Loucy (cell line): ENCODE measurements at regions not wholly inside any gene's neighbourhood (a gene's known extent, or its start where the extent isn't known, plus 50 kb on each side); places are given as distances from the start of the nearest gene placed in this dataset.

Experiments
- H2AFZ ChIP-seq: fragments of 200-600 bp; sonication (generic); 2 replicates; pipeline ENCODE4 v1.6.0; 2016; ENCODE audit warnings: antibody characterized with exemption, mild to moderate bottlenecking, low read length, moderate library complexity
- H3F3A ChIP-seq: fragments of 200-600 bp; 2 replicates; pipeline ENCODE4 v1.6.0; 2016; ENCODE audit warnings: antibody characterized with exemption, low read depth, mild to moderate bottlenecking
- H3K27me3 ChIP-seq: fragments of 200-600 bp; sonication (generic); 2 replicates; pipeline ENCODE4 v1.6.1; 2014; ENCODE audit warnings: low read length, mild to moderate bottlenecking; ENCODE audit not compliant: insufficient read depth, poor library complexity, severe bottlenecking
- H3K36me3 ChIP-seq: fragments of 200-600 bp; sonication (generic); 2 replicates; pipeline ENCODE4 v1.6.1; 2016; ENCODE audit warnings: low read length; ENCODE audit not compliant: insufficient read depth
- H3K4me1 ChIP-seq: fragments of 200-600 bp; sonication (generic); 2 replicates; pipeline ENCODE4 v1.5.1; 2014; ENCODE audit warnings: low read length, mild to moderate bottlenecking; ENCODE audit not compliant: insufficient read depth, poor library complexity, severe bottlenecking
- H3K4me2 ChIP-seq: fragments of 200-600 bp; sonication (generic); 2 replicates; pipeline ENCODE4 v1.6.0; 2014; ENCODE audit warnings: antibody characterized with exemption, low read length, low read depth, mild to moderate bottlenecking; ENCODE audit not compliant: poor library complexity, severe bottlenecking
- H3K4me3 ChIP-seq: fragments of 200-600 bp; sonication (generic); 2 replicates; pipeline ENCODE4 v1.5.1; 2014; ENCODE audit warnings: low read length, mild to moderate bottlenecking, mixed read lengths; ENCODE audit not compliant: poor library complexity, severe bottlenecking
- H3K79me2 ChIP-seq: fragments of 200-600 bp; sonication (generic); 2 replicates; pipeline ENCODE4 v1.6.1; 2014; ENCODE audit warnings: low read length; ENCODE audit not compliant: insufficient read depth
- H3K9ac ChIP-seq: fragments of 200-600 bp; sonication (generic); 2 replicates; pipeline ENCODE4 v1.6.0; 2014; ENCODE audit warnings: mild to moderate bottlenecking, low read depth, low read length, moderate library complexity; ENCODE audit not compliant: poor library complexity, severe bottlenecking
- H3K9me2 ChIP-seq: fragments of 200-600 bp; sonication (generic); replicated peaks from 2 replicates; pipeline ENCODE4 v1.6.1; 2016; ENCODE audit warnings: low read depth, low read length, mixed read lengths
- H3K9me3 ChIP-seq: fragments of 200-600 bp; sonication (generic); 2 replicates; pipeline ENCODE4 v1.6.1; 2014; ENCODE audit warnings: mild to moderate bottlenecking, antibody characterized with exemption, low read length, low read depth; ENCODE audit not compliant: insufficient read depth
- H4K20me1 ChIP-seq: fragments of 200-600 bp; sonication (generic); 2 replicates; pipeline ENCODE4 v1.6.0; 2014; ENCODE audit warnings: antibody characterized with exemption, low read length, mild to moderate bottlenecking; ENCODE audit not compliant: insufficient read depth, poor library complexity, severe bottlenecking
- EZH2phosphoT487 ChIP-seq: fragments of 200-600 bp; IDR thresholded peaks from 2 replicates; pipeline ENCODE4 v1.6.1; 2018; ENCODE audit warnings: antibody characterized with exemption, mild to moderate bottlenecking, moderate library complexity, borderline replicate concordance
- TF ChIP-seq, protein P1 (sequence below): fragments of 200-600 bp; sonication (generic); conservative IDR thresholded peaks from 2 replicates; pipeline ENCODE4 v1.5.1; 2014; ENCODE audit warnings: mild to moderate bottlenecking, antibody characterized with exemption, low read length

DNA sequence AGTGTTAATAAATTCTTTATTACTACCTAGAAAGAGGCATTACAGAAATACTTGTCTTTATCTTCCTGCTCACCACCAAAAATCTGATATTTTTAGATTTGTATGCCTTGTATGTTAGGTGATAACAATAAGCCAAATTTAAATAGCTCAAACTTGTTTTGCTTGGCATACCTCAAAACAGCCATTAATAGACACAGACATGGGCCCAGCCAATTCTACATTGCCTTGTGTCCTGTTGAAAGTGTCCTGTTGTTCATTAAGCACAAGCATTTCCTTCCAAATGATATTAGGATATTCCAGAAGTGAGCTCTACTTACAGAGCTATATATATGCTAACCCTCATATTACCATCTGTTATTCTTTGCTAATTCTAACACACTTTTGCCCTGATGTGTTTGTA is 438.6 kb upstream of the ZNF385D start:
- no peaks in the 10 kb centered on the region for H3F3A ChIP-seq
- no peak overlapping the region for H3K4me2 ChIP-seq
- H4K20me1 ChIP-seq: no peaks in the 10 kb centered on the region
- no peak overlapping the region for H2AFZ ChIP-seq
- no peaks in the 10 kb centered on the region for H3K27me3 ChIP-seq
- no peak overlapping the region for H3K4me3 ChIP-seq
- no peak for TF ChIP-seq EZH2phosphoT487
- TF ChIP-seq, protein P1, sequence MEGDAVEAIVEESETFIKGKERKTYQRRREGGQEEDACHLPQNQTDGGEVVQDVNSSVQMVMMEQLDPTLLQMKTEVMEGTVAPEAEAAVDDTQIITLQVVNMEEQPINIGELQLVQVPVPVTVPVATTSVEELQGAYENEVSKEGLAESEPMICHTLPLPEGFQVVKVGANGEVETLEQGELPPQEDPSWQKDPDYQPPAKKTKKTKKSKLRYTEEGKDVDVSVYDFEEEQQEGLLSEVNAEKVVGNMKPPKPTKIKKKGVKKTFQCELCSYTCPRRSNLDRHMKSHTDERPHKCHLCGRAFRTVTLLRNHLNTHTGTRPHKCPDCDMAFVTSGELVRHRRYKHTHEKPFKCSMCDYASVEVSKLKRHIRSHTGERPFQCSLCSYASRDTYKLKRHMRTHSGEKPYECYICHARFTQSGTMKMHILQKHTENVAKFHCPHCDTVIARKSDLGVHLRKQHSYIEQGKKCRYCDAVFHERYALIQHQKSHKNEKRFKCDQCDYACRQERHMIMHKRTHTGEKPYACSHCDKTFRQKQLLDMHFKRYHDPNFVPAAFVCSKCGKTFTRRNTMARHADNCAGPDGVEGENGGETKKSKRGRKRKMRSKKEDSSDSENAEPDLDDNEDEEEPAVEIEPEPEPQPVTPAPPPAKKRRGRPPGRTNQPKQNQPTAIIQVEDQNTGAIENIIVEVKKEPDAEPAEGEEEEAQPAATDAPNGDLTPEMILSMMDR: no peak
- no peaks in the 10 kb centered on the region for H3K36me3 ChIP-seq
- no peaks in the 10 kb centered on the region for H3K9me3 ChIP-seq
- no peaks in the 10 kb centered on the region for H3K4me1 ChIP-seq
- H3K9me2 ChIP-seq: no peaks in the 10 kb centered on the region
- H3K9ac ChIP-seq: no peak overlapping the region
- H3K79me2 ChIP-seq: no peaks in the 10 kb centered on the region

DNA sequence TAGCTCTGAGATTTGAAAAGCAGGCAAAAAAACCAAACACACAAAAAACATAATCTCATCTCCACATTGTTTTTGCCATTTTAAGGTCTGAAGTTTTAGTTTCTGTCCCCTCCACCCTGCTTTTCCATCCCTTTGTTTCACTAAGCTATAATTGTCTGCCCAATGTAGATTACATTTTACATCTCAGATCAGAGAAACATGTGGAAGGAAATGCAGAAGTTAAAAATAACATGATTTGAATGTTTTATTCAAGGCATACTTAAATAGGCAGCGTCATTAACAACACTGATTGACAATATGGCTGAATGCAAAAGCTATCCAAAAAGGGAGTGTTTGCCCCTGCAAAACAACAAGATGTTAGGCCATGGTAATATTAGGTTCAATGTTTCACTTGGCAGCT is 448.1 kb upstream of the ZNF385D start:
- Histone ChIP-seq H3K4me3 (no peak overlapping the region), H3K9me2 (no peaks in the 10 kb centered on the region), H3K4me2 (no peak overlapping the region), H3K9ac (no peak overlapping the region), H3K4me1 (peaks cover 10% of the 10 kb centered on the region), H4K20me1 (no peaks in the 10 kb centered on the region), H3K9me3 (no peaks in the 10 kb centered on the region), H3K79me2 (no peaks in the 10 kb centered on the region), H3K27me3 (no peaks in the 10 kb centered on the region), H3F3A (no peaks in the 10 kb centered on the region), H2AFZ (peak overlapping the region; percentile 2; the same call in 1 of the 2 replicates), H3K36me3 (no peaks in the 10 kb centered on the region)
- TF ChIP-seq EZH2phosphoT487: no peak
- TF ChIP-seq, protein P1: no peak

DNA sequence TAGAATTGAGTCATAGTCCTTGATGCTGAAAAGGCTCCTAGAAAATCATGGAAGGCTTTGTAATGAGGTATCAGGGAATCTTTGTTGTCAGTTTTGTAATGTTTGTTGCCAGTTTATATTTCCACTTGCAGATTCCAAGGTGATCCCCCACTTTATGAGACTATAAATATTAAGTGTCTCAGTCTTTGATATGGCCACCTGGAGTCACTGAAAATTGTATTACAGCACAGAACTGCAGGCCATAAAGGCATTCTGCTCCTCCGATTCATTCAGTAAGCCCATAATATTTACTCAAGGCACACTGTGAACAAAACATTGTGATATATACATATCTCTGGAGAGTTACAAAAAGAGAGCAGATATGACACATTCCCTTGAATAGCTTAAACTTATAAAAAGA is 457.8 kb upstream of the ZNF385D start:
- Histone ChIP-seq H2AFZ (no peak overlapping the region), H3K9me2 (no peaks in the 10 kb centered on the region)

More for the DNA sequence above, 457.8 kb upstream of the ZNF385D start:
- H3K79me2 ChIP-seq: no peaks in the 10 kb centered on the region
- H3K9ac ChIP-seq: no peak overlapping the region
- peaks cover 4% of the 10 kb centered on the region for H3K4me1 ChIP-seq
- H3K9me3 ChIP-seq: no peaks in the 10 kb centered on the region
- H3F3A ChIP-seq: no peaks in the 10 kb centered on the region
- no peaks in the 10 kb centered on the region for H3K36me3 ChIP-seq
- no peaks in the 10 kb centered on the region for H4K20me1 ChIP-seq
- TF ChIP-seq EZH2phosphoT487: no peak
- TF ChIP-seq, protein P1: no peak
- H3K4me2 ChIP-seq: no peak overlapping the region
- no peaks in the 10 kb centered on the region for H3K27me3 ChIP-seq
- H3K4me3 ChIP-seq: no peak overlapping the region
